Omental fat pad (tissue), 3 donors: ENCODE measurements at regions not wholly inside any gene's neighbourhood (a gene's known extent, or its start where the extent isn't known, plus 50 kb on each side); places are given as distances from the start of the nearest gene placed in this dataset.

ENCODE experiments used
- ATAC-seq: fragments of 150-250 bp; one replicate; pipeline ENCODE4 v1.9.1; 2016; ENCODE audit warnings: mild to moderate bottlenecking, moderate library complexity; ENCODE audit not compliant: low FRiP score
- DNase-seq: peaks from one replicate; pipeline ENCODE4 v3.0.0-alpha.2; 2019; ENCODE audit warnings: low spot score
- CTCF ChIP-seq, 3 donors: fragments of 450-650 bp; IDR thresholded peaks; one replicate each; pipeline ENCODE4 v1.5.1; 2016 to 2017; ENCODE audit warnings: antibody characterized with exemption in 3 of 3, mild to moderate bottlenecking in 3 of 3, moderate library complexity in 2 of 3

GRCh38 chr7:18145160-18145559 is 117.5 kb upstream of the PRPS1L1 start:
- no peak for ATAC-seq
- no peak for DNase-seq
- no peak for TF ChIP-seq CTCF (IDR thresholded peaks at IDR 0.05)

GRCh38 chr7:18151422-18151821 is 123.8 kb upstream of the PRPS1L1 start:
- ATAC-seq (no peak), DNase-seq (no peak)
- TF ChIP-seq CTCF (IDR thresholded peaks at IDR 0.05) = no peak

GRCh38 chr7:18153183-18153748 is 125.6 kb upstream of the PRPS1L1 start:
- DNase-seq = no peak
- ATAC-seq = no peak
- no peak for TF ChIP-seq CTCF (IDR thresholded peaks at IDR 0.05)

GRCh38 chr7:18154726-18155125 is 127.1 kb upstream of the PRPS1L1 start:
- TF ChIP-seq CTCF (IDR thresholded peaks at IDR 0.05) = no peak
- no peak for DNase-seq
- ATAC-seq = no peak

- ATAC-seq (no peak), DNase-seq (no peak)
- TF ChIP-seq CTCF (IDR thresholded peaks at IDR 0.05) = no peak
These were observed 129.6 kb upstream of the PRPS1L1 start for GRCh38 chr7:18157233-18157632.

GRCh38 chr7:18162657-18163056 is 135.0 kb upstream of the PRPS1L1 start:
- no peak for TF ChIP-seq CTCF (IDR thresholded peaks at IDR 0.05)
- no peak for DNase-seq
- no peak for ATAC-seq

GRCh38 chr7:18163091-18163490 is 135.4 kb upstream of the PRPS1L1 start:
- ATAC-seq = no peak
- no peak for TF ChIP-seq CTCF (IDR thresholded peaks at IDR 0.05)
- no peak for DNase-seq
